ENCODE measurements at regions not wholly inside any gene's neighbourhood (a gene's known extent, or its start where the extent isn't known, plus 50 kb on each side); places are given as distances from the start of the nearest gene placed in this dataset.
"Not testable (repeated sequence)": the region's sequence is repeated elsewhere in the genome, so short reads cannot be mapped to it uniquely, and the experiment has no call there.

- H3K27me3 Mint-ChIP-seq (ENCODE audit: insufficient read depth), result no peaks in the 10 kb centered on the region
- no peak overlapping the region for H3K27ac Mint-ChIP-seq
- no peak overlapping the region for H3K4me3 Mint-ChIP-seq
- H3K9me3 Mint-ChIP-seq, result peaks cover 4% of the 10 kb centered on the region
- no peaks in the 10 kb centered on the region for H3K36me3 Mint-ChIP-seq (ENCODE audit: low read depth)
- H3K4me1 Mint-ChIP-seq (ENCODE audit: low read depth), result no peaks in the 10 kb centered on the region
- DNase-seq, result no peak
- no peak for TF ChIP-seq CTCF (IDR thresholded peaks at IDR 0.05)
Measured at GRCh38 chr5:29143266-29143665, 2050.2 kb upstream of the CDH6 start.

GRCh38 chr5:29134418-29134817 lies 2059.1 kb upstream of the CDH6 start:
- Mint-ChIP-seq H3K4me3 (no peak overlapping the region), H3K4me1 (ENCODE audit: low read depth) (no peaks in the 10 kb centered on the region), H3K27ac (no peak overlapping the region), H3K27me3 (ENCODE audit: insufficient read depth) (no peaks in the 10 kb centered on the region), H3K9me3 (peaks cover 27% of the 10 kb centered on the region), H3K36me3 (ENCODE audit: low read depth) (no peaks in the 10 kb centered on the region)
- no peak for TF ChIP-seq CTCF (IDR thresholded peaks at IDR 0.05)
- no peak for DNase-seq

GRCh38 chr5:29131285-29131684 lies 2062.2 kb upstream of the CDH6 start:
- TF ChIP-seq CTCF (IDR thresholded peaks at IDR 0.05), result no peak
- Mint-ChIP-seq H3K4me1 (ENCODE audit: low read depth) (no peaks in the 10 kb centered on the region), H3K4me3 (no peak overlapping the region), H3K27me3 (ENCODE audit: insufficient read depth) (no peaks in the 10 kb centered on the region), H3K9me3 (peaks cover 31% of the 10 kb centered on the region), H3K27ac (no peak overlapping the region), H3K36me3 (ENCODE audit: low read depth) (no peaks in the 10 kb centered on the region)
- DNase-seq, result no peak

GRCh38 chr5:29130786-29131185 lies 2062.7 kb upstream of the CDH6 start:
- no peak for TF ChIP-seq CTCF (IDR thresholded peaks at IDR 0.05)
- Mint-ChIP-seq H3K4me3 (no peak overlapping the region), H3K4me1 (ENCODE audit: low read depth) (no peaks in the 10 kb centered on the region), H3K27ac (no peak overlapping the region), H3K36me3 (ENCODE audit: low read depth) (no peaks in the 10 kb centered on the region), H3K9me3 (peaks cover 31% of the 10 kb centered on the region), H3K27me3 (ENCODE audit: insufficient read depth) (no peaks in the 10 kb centered on the region)
- no peak for DNase-seq

GRCh38 chr5:29127524-29128156 lies 2065.8 kb upstream of the CDH6 start:
- H3K4me3 Mint-ChIP-seq, result not testable (repeated sequence)

GRCh38 chr5:29126462-29126861 lies 2067.0 kb upstream of the CDH6 start:
- not testable (repeated sequence) for H3K36me3 Mint-ChIP-seq (ENCODE audit: low read depth); H3K27me3 Mint-ChIP-seq (ENCODE audit: insufficient read depth); H3K4me3 Mint-ChIP-seq; H3K27ac Mint-ChIP-seq; DNase-seq; H3K4me1 Mint-ChIP-seq (ENCODE audit: low read depth)
- H3K9me3 Mint-ChIP-seq, result peaks cover 32% of the 10 kb centered on the region

More at GRCh38 chr5:29127524-29128156, 2065.8 kb upstream of the CDH6 start:
- H3K4me1 Mint-ChIP-seq (ENCODE audit: low read depth); H3K27ac Mint-ChIP-seq; H3K27me3 Mint-ChIP-seq (ENCODE audit: insufficient read depth); H3K36me3 Mint-ChIP-seq (ENCODE audit: low read depth); DNase-seq: not testable (repeated sequence)
- H3K9me3 Mint-ChIP-seq, result peaks cover 32% of the 10 kb centered on the region

- no peak for TF ChIP-seq CTCF (IDR thresholded peaks at IDR 0.05)
- Mint-ChIP-seq H3K4me1 (ENCODE audit: low read depth) (no peaks in the 10 kb centered on the region), H3K36me3 (ENCODE audit: low read depth) (no peaks in the 10 kb centered on the region), H3K4me3 (no peak overlapping the region), H3K27ac (no peak overlapping the region), H3K27me3 (ENCODE audit: insufficient read depth) (no peaks in the 10 kb centered on the region), H3K9me3 (peaks cover 21% of the 10 kb centered on the region)
- DNase-seq, result no peak
Measured at GRCh38 chr5:29122306-29122705, 2071.2 kb upstream of the CDH6 start.
